ENCODE measurements at regions not wholly inside any gene's neighbourhood (a gene's known extent, or its start where the extent isn't known, plus 50 kb on each side); places are given as distances from the start of the nearest gene placed in this dataset.
A peak's percentile ranks its signal among the peaks of the same experiment; 100 is the strongest.

- TF ChIP-seq EZH2phosphoT487 (IDR thresholded peaks at IDR 0.05; ENCODE audit: low read depth, severe bottlenecking, unreplicated experiment) (no peak), EZH2 (IDR thresholded peaks at IDR 0.05; ENCODE audit: borderline replicate concordance) (no peak), CTCF (IDR thresholded peaks at IDR 0.05; ENCODE audit: poor library complexity) (no peak)
- Histone ChIP-seq H3K36me3 (replicated peaks; ENCODE audit: insufficient read depth, low read depth) (no peaks in the 10 kb centered on the region), H3K4me2 (peak overlapping the region; percentile 53), H3K4me3 (no peak overlapping the region), H4K20me1 (ENCODE audit: insufficient read depth, poor library complexity, severe bottlenecking) (no peaks in the 10 kb centered on the region), H2AFZ (no peak overlapping the region), H3K9me3 (ENCODE audit: low read depth) (no peaks in the 10 kb centered on the region), H3K9me2 (replicated peaks; ENCODE audit: insufficient read depth) (no peaks in the 10 kb centered on the region), H3K79me2 (no peaks in the 10 kb centered on the region), H3K27ac (no peak overlapping the region), H3K4me1 (ENCODE audit: insufficient read depth) (no peaks in the 10 kb centered on the region), H3K27me3 (no peaks in the 10 kb centered on the region)
- WGBS (ENCODE audit: low lambda C conversion rate, missing lambda C conversion rate): 65% methylated on average over 9 of the region's 9 CpGs
- no peak for DNase-seq (ENCODE audit: low spot score)
These were observed 556.1 kb downstream of the CMPK2 start for GRCh38 chr2:6309415-6310255.

- Histone ChIP-seq H3K4me1 (ENCODE audit: insufficient read depth) (no peaks in the 10 kb centered on the region), H3K9me3 (ENCODE audit: low read depth) (no peaks in the 10 kb centered on the region), H3K27ac (no peak overlapping the region), H3K79me2 (no peaks in the 10 kb centered on the region), H2AFZ (no peak overlapping the region), H3K27me3 (no peaks in the 10 kb centered on the region), H3K9me2 (replicated peaks; ENCODE audit: insufficient read depth) (no peaks in the 10 kb centered on the region), H3K4me2 (peak overlapping the region; percentile 53), H4K20me1 (ENCODE audit: insufficient read depth, poor library complexity, severe bottlenecking) (no peaks in the 10 kb centered on the region), H3K4me3 (no peak overlapping the region), H3K36me3 (replicated peaks; ENCODE audit: insufficient read depth, low read depth) (no peaks in the 10 kb centered on the region)
- TF ChIP-seq EZH2phosphoT487 (IDR thresholded peaks at IDR 0.05; ENCODE audit: low read depth, severe bottlenecking, unreplicated experiment) (no peak), CTCF (IDR thresholded peaks at IDR 0.05; ENCODE audit: poor library complexity) (no peak), EZH2 (IDR thresholded peaks at IDR 0.05; ENCODE audit: borderline replicate concordance) (no peak)
- DNase-seq (ENCODE audit: low spot score): no peak
- 50% methylated on average over 16 of the region's 16 CpGs for WGBS (ENCODE audit: low lambda C conversion rate, missing lambda C conversion rate)
These were observed 555.2 kb downstream of the CMPK2 start for GRCh38 chr2:6310256-6311215.

GRCh38 chr2:6312367-6312766 lies 553.3 kb downstream of the CMPK2 start:
- 78% methylated on average over 6 of the region's 6 CpGs for WGBS (ENCODE audit: low lambda C conversion rate, missing lambda C conversion rate)

More at GRCh38 chr2:6312367-6312766, 553.3 kb downstream of the CMPK2 start:
- Histone ChIP-seq H3K9me3 (ENCODE audit: low read depth) (no peaks in the 10 kb centered on the region), H3K4me3 (no peak overlapping the region), H3K9me2 (replicated peaks; ENCODE audit: insufficient read depth) (no peaks in the 10 kb centered on the region), H3K79me2 (no peaks in the 10 kb centered on the region), H4K20me1 (ENCODE audit: insufficient read depth, poor library complexity, severe bottlenecking) (no peaks in the 10 kb centered on the region), H3K36me3 (replicated peaks; ENCODE audit: insufficient read depth, low read depth) (no peaks in the 10 kb centered on the region), H3K4me2 (no peak overlapping the region), H2AFZ (no peak overlapping the region), H3K27ac (no peak overlapping the region), H3K4me1 (ENCODE audit: insufficient read depth) (no peaks in the 10 kb centered on the region), H3K27me3 (no peaks in the 10 kb centered on the region)
- DNase-seq (ENCODE audit: low spot score): no peak
- TF ChIP-seq EZH2 (IDR thresholded peaks at IDR 0.05; ENCODE audit: borderline replicate concordance) (no peak), CTCF (IDR thresholded peaks at IDR 0.05; ENCODE audit: poor library complexity) (no peak), EZH2phosphoT487 (IDR thresholded peaks at IDR 0.05; ENCODE audit: low read depth, severe bottlenecking, unreplicated experiment) (no peak)

Data from hepatocyte (in vitro differentiated cells).